ENCODE measurements at regions not wholly inside any gene's neighbourhood (a gene's known extent, or its start where the extent isn't known, plus 50 kb on each side); places are given as distances from the start of the nearest gene placed in this dataset.

GRCh38 chr9:14452539-14452938 is 138.6 kb upstream of the NFIB start:
- TF ChIP-seq CTCF (IDR thresholded peaks at IDR 0.05) (no peak), POLR2A (IDR thresholded peaks at IDR 0.05) (no peak)

Data from Peyer's patch (tissue), 4 donors.